Activated CD8-positive, alpha-beta memory T cell treated with anti-CD3 and anti-CD28 coated beads for 36 hours (primary cell): ENCODE measurements at regions not wholly inside any gene's neighbourhood (a gene's known extent, or its start where the extent isn't known, plus 50 kb on each side); places are given as distances from the start of the nearest gene placed in this dataset.
"Not testable (repeated sequence)": the region's sequence is repeated elsewhere in the genome, so short reads cannot be mapped to it uniquely, and the experiment has no call there.

ENCODE experiments used
- CTCF ChIA-PET: fragments of 350-600 bp; sonication (Branson Sonifier 250); formaldehyde crosslinking; loops from one replicate; lab custom pipeline; 2021; ENCODE audit warnings: antibody characterized with exemption; lab: Charles Lee
- POLR2A ChIA-PET: fragments of 350-600 bp; sonication (Branson Sonifier 250); formaldehyde crosslinking; loops from one replicate; lab custom pipeline; 2021; ENCODE audit warnings: antibody characterized with exemption; lab: Charles Lee

DNA sequence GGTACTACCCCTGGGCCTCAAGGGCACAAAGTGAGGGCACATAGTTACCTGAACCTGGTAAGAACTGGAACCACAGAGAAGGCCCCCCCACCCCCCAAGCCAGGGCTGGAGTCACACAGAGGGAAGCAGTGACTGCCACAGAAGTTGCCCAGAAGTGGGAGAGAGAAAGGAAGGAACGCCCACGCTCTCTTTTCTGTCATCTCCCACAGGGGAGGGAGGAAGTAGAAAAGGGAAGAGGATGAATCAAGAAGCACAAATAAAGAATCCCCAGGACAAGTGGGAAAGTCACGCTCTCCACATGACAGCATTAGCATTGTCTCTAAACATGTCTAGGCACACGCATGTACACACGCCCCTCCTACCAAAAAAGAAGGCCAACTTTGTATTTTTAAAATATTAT lies 114.7 kb upstream of the FRMD4B start:
- POLR2A ChIA-PET: no interaction called here
- CTCF ChIA-PET: no interaction called here

GRCh38 chr3:69499899-69500421 lies 114.1 kb upstream of the FRMD4B start:
- ChIA-PET POLR2A (no interaction called here), CTCF (no interaction called here)

DNA sequence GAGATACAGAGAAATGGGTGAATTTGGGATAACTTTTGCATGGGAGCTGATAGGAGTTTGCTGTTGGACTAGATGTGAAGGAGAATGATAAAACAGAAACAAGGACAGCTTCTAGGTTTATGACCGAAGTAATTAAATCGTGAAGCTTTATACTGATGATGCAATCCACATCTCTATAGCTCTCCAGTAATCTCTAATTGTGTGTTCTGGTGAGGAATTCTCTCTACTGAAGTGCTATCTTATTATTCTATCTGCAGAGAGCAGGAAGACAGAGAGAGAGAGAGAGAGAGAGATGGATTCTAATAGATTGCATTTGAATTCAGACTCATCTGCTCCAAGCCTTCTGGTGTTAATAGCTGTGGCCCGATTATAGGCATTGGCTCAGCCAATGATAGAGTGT lies 113.5 kb upstream of the FRMD4B start:
- CTCF ChIA-PET: no interaction called here
- POLR2A ChIA-PET: no interaction called here

DNA sequence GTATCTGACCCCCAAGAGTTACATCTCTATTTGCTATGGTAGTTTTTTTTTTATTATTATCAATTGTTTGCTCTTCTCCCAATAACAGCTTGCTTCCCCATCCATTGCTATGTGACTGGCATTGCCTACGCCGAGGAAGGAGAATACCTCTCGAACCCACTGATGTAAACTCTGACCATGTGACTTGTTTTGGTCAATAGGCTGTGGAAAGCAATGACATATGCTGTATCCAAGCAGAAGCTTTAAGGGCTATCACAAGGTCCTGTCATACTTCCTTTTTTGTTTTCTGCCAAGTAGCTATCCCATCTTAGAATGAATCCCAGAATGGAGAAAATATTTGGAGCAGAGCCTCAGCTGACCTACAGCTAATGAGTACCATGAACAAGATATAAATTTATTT lies 111.0 kb upstream of the FRMD4B start:
- ChIA-PET CTCF (no interaction called here), POLR2A (no interaction called here)

GRCh38 chr3:69494185-69494584 lies 108.3 kb upstream of the FRMD4B start:
- POLR2A ChIA-PET: no interaction called here
- CTCF ChIA-PET: no interaction called here

DNA sequence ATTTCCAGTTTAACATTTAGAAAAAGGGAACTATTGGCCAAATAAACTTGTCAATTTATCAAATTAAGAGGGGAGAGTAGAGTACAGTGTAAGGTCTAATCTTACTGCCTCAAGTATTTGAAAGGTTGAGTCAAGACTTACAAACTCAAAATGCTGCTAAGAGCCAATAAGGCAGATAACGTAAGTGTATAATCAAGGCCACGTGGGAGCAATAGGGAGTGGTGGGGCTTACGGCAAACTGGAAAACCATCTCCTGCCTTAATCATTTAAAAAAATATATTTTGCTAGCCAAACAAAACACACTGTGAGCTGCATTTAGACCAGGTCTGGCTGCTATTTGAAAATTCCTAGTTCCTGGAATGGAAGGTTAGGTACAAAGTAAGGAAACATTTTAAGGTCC lies 107.3 kb upstream of the FRMD4B start:
- ChIA-PET CTCF (interaction anchor here (1.3 kb wide), 1 partner anchor 11 kb away, joined by 4 read pairs; no protein-coding TSS in a partner anchor), POLR2A (no interaction called here)

DNA sequence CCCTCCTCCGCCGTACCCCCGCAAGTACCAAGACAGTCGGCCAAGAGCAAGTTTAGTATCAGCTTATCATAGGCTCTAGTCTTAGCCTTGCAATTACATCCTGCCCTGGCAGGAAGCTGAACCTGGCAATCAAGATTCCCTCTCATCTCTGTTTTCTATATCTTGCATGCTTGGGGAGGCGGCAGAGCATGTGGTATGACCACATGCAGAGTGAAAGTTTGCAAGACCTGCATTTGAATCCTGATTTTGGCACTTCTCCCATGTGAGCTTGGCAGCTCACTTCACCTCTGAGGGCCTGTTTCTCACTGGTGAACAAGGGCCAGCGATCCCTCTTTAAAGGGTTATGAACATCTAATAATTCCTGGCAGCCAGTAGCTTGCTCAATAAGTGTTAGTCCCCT lies 106.1 kb upstream of the FRMD4B start:
- ChIA-PET POLR2A (no interaction called here), CTCF (no interaction called here)

DNA sequence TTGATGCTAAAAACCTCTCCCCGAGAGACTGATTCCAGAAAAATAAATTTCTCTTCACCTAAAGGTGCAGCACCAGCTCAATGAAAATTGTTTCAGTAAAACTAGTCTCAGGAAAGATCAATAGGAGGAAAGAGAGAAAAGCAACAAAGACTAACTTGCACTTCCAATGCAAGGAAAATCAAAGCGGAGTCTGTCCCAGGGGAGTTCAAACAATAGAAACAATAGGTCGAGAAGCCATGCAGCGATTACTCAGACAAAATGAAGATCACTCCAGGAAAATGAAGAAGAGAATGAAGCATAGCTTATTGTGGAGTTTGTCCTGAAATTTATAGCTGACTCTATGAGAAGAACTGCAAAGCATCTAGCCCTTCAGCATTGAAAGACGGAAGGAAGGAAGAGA lies 105.1 kb upstream of the FRMD4B start:
- ChIA-PET POLR2A (no interaction called here), CTCF (no interaction called here)

- ChIA-PET CTCF (no interaction called here), POLR2A (no interaction called here)
Measured at GRCh38 chr3:69490235-69490634, 104.3 kb upstream of the FRMD4B start.

DNA sequence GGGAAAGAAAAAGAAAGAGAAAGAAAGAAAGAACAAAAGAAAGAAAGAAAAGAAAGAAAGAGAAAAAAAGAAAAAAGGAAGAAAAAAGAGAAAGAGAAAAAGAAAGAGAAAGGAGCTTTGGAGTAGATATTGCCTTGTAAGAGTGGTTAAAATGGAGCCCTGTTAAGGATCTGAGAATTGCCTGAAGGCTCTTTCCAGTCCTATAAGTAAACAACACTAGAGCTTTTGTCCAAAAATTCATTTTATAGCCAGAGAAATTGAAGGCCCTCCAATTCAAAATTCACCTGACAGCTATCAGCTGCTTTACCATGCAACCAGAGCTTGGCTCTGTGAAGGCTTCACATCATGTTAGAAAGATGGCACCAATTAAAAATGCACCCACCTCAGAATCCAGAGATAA lies 102.1 kb upstream of the FRMD4B start:
- CTCF ChIA-PET: interaction anchor here (0.6 kb wide), 1 partner anchor 48 kb away, joined by 3 read pairs; no protein-coding TSS in a partner anchor
- POLR2A ChIA-PET: no interaction called here

GRCh38 chr3:69485489-69485888 lies 99.6 kb upstream of the FRMD4B start:
- ChIA-PET CTCF (no interaction called here), POLR2A (no interaction called here)

DNA sequence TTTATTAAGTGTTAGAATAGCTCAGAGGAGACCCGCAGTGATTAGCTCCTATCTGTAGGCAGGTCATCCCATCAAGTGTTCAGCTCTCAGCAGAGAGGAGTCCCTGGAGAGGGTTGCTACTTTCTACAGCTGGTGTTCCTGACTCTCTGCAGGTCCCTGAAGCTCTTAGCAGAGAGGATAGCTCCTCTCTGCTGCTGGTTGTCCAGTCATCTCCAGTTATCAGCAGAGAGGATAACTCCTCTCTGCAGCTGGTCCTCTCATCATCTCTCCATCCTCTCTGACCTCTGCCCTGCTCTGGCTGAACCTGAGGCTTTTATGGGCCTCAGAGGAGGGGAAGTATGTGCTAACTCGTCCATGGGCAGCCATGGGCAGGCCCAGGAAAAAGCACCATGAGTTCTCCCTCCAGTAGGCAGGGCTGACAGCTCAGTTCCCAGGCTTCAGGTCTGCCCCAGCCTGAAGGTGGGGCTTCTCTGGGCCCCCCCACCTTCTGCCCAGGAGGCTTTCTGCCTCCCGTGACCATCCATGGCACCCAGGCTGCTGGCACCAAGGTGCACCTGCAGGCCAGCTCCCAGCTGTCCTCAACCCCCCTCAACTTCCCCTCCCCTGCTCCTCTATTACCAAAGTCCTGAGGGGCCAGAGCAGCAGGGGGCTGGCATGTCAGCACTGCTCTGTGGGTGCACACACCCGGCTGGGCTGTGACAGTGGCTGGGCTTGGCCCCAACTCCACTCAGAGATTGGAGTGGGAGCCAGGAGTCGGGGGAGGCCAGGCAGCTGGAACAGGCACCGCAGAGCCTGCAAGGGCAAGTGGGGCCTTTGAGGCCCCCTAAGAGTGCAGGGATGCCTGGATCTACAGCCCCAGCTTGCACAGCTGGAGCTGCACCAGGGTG lies 98.9 kb upstream of the FRMD4B start:
- CTCF ChIA-PET: no interaction called here
- POLR2A ChIA-PET: no interaction called here

GRCh38 chr3:69483449-69483848 lies 97.6 kb upstream of the FRMD4B start:
- CTCF ChIA-PET: no interaction called here
- POLR2A ChIA-PET: no interaction called here

GRCh38 chr3:69480986-69481385 lies 95.1 kb upstream of the FRMD4B start:
- POLR2A ChIA-PET, CTCF ChIA-PET: not testable (repeated sequence)

GRCh38 chr3:69474186-69474585 lies 88.3 kb upstream of the FRMD4B start:
- ChIA-PET POLR2A (no interaction called here), CTCF (no interaction called here)

- POLR2A ChIA-PET: no interaction called here
- CTCF ChIA-PET: no interaction called here
Measured at GRCh38 chr3:69472093-69472492, 86.2 kb upstream of the FRMD4B start.

- ChIA-PET POLR2A (no interaction called here), CTCF (no interaction called here)
Measured at GRCh38 chr3:69463531-69463930, 77.6 kb upstream of the FRMD4B start.

GRCh38 chr3:69462826-69463100 lies 76.9 kb upstream of the FRMD4B start:
- POLR2A ChIA-PET: no interaction called here
- CTCF ChIA-PET: no interaction called here

GRCh38 chr3:69462022-69462825 lies 76.3 kb upstream of the FRMD4B start:
- ChIA-PET CTCF (no interaction called here), POLR2A (no interaction called here)

GRCh38 chr3:69460034-69460433 lies 74.1 kb upstream of the FRMD4B start:
- CTCF ChIA-PET: no interaction called here
- POLR2A ChIA-PET: no interaction called here
